ENCODE measurements at regions not wholly inside any gene's neighbourhood (a gene's known extent, or its start where the extent isn't known, plus 50 kb on each side); places are given as distances from the start of the nearest gene placed in this dataset.

DNA sequence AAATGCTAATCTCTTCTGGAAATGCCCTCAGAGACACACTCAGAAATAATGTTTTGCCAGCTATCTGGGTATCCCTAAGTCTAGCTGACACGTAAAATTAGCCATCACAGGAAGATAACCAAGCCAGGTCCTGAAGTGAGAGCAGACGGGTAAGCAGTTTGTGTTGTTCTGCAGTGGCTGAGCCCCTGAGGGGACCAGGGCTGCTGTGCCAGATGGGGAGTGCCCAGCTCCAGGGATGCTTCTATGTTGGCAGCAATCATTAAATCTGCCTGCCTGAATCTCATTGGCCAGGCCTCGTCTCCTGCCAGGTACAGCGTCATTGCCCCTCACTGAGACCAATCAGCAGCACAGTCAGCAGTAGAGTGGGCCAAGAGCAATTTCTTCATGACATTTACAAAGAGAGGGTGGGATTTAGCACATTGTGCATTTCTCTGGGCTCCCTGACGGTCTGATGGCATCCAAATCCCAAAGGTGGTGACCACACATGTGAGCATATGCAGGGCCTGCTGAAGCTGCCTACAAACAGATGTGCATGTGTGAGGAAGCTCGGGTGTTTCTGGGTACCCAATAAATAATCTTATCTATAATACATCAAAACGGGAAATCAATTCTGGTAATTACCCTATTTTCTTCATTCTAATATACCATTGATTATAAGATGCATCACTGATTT is 58.7 kb upstream of the LRRN2 start:
- peaks cover 15% of the 10 kb centered on the region for H3K27me3 ChIP-seq (ENCODE audit: insufficient read depth, poor library complexity, severe bottlenecking)
- no peaks in the 10 kb centered on the region for H3K36me3 ChIP-seq (ENCODE audit: low read depth)
- ATAC-seq (ENCODE audit: low read depth): no peak
- no peak overlapping the region for H3K4me3 ChIP-seq (ENCODE audit: severe bottlenecking)
- no peak for DNase-seq (ENCODE audit: low spot score)
- TF ChIP-seq, protein P1, sequence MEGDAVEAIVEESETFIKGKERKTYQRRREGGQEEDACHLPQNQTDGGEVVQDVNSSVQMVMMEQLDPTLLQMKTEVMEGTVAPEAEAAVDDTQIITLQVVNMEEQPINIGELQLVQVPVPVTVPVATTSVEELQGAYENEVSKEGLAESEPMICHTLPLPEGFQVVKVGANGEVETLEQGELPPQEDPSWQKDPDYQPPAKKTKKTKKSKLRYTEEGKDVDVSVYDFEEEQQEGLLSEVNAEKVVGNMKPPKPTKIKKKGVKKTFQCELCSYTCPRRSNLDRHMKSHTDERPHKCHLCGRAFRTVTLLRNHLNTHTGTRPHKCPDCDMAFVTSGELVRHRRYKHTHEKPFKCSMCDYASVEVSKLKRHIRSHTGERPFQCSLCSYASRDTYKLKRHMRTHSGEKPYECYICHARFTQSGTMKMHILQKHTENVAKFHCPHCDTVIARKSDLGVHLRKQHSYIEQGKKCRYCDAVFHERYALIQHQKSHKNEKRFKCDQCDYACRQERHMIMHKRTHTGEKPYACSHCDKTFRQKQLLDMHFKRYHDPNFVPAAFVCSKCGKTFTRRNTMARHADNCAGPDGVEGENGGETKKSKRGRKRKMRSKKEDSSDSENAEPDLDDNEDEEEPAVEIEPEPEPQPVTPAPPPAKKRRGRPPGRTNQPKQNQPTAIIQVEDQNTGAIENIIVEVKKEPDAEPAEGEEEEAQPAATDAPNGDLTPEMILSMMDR (IDR thresholded peaks at IDR 0.05; ENCODE audit: poor library complexity, severe bottlenecking): no peak
- H3K9me3 ChIP-seq (ENCODE audit: severe bottlenecking): peaks cover 3% of the 10 kb centered on the region
- no peaks in the 10 kb centered on the region for H3K4me1 ChIP-seq (ENCODE audit: insufficient read depth, poor library complexity, severe bottlenecking)
- H3K27ac ChIP-seq (ENCODE audit: poor library complexity, severe bottlenecking): no peak overlapping the region

DNA sequence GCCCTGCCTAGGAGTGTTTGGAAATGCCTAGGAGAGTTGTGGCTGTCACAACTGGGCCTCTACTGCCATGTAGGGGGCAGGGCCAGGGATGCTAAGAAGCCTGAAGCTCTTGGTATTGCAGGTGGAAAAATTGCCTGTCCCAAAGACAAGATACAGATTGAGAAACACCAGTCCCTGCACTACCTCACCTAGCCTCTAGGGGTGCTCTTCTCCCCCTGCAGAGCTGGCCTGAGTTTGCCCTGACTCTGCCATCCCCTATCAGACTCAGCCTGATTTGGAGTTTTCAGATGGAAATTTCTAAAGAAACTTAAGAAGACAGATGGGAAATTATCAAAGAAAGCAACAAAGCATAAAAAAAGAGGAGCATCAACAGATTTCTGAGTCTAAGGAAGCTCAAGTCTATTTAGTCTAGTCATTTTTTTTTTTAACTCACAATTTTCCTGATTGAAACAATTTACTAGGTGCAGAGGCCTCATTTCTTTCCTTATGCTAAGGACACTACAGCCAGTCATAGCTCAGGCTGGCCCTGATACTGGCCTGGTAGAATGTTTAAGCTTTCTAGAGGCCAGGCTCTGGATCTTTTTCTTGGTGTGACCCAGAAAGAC is 61.4 kb upstream of the LRRN2 start:
- Histone ChIP-seq H3K4me1 (ENCODE audit: insufficient read depth, poor library complexity, severe bottlenecking) (no peaks in the 10 kb centered on the region), H3K9me3 (ENCODE audit: severe bottlenecking) (no peaks in the 10 kb centered on the region), H3K36me3 (ENCODE audit: low read depth) (no peaks in the 10 kb centered on the region), H3K27me3 (ENCODE audit: insufficient read depth, poor library complexity, severe bottlenecking) (peaks cover 2% of the 10 kb centered on the region), H3K27ac (ENCODE audit: poor library complexity, severe bottlenecking) (no peak overlapping the region), H3K4me3 (ENCODE audit: severe bottlenecking) (no peak overlapping the region)
- TF ChIP-seq, protein P1 (IDR thresholded peaks at IDR 0.05; ENCODE audit: poor library complexity, severe bottlenecking): peak; percentile 83
- ATAC-seq (ENCODE audit: low read depth): peak; percentile 44; the same call in 1 of the 3 replicates
- no peak for DNase-seq (ENCODE audit: low spot score)

DNA sequence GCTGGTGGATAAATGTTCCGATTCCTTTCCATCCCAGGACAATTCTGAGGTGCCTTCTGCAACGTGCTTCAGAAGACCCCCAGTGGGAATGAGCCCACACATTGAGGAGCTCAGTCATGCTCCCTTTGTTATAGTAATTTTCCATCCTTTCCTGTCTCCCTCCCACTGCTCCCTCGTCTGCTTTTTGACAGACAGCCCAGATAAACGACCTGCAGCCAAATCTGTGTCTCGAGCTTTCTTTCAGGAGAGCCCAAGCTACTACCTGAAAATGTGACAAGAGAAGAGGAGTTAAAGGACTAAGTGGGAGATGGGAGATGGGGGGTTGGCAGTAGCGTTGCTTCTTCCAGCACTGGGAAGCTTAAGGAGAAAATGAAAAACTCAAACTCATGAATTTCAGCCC is 65.9 kb upstream of the LRRN2 start:
- no peaks in the 10 kb centered on the region for H3K4me1 ChIP-seq (ENCODE audit: insufficient read depth, poor library complexity, severe bottlenecking)
- H3K36me3 ChIP-seq (ENCODE audit: low read depth): no peaks in the 10 kb centered on the region
- H3K9me3 ChIP-seq (ENCODE audit: severe bottlenecking): no peaks in the 10 kb centered on the region
- H3K27me3 ChIP-seq (ENCODE audit: insufficient read depth, poor library complexity, severe bottlenecking): no peaks in the 10 kb centered on the region
- TF ChIP-seq, protein P1 (IDR thresholded peaks at IDR 0.05; ENCODE audit: poor library complexity, severe bottlenecking): no peak
- no peak for ATAC-seq (ENCODE audit: low read depth)
- H3K27ac ChIP-seq (ENCODE audit: poor library complexity, severe bottlenecking): no peak overlapping the region
- no peak overlapping the region for H3K4me3 ChIP-seq (ENCODE audit: severe bottlenecking)
- no peak for DNase-seq (ENCODE audit: low spot score)

DNA sequence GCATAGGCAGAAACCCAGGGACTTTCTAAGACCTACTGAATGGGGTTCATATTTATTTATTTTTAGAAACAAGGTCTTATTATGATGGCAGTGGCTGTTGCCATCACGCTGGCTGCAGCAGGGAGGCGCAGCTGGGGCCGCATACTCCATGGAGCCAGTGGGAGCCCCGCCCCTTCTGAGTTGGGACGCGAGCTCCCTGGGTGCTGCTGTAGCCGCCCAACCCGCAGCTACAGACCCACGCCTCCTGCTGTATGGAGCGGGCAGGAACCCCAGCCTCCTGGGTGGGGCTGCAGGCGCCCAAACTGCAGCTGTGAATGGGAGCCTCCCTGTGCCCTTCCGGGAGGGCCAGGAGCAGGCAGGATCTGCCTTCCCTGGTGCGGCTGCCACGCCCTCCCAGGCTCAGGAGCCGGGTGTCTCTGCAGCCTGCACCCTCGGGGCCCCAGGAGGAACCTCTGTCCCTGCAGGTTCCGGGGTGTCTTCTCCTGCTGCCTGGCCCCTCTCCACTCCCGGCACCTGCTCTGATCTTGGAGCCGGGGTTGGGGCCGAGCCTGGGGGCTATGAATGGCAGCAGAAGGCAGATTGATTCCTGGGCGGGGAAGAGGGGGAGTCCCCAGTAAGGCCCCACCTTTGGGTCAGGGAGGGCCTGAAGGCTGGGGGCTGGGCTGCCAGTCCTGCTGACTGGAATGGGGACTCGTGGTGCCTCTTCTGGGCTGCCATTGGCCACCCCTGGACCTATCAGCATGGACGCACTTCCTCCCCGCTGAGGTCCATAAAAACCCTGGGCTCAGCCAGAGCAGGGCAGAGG is 66.5 kb upstream of the LRRN2 start:
- Histone ChIP-seq H3K4me3 (ENCODE audit: severe bottlenecking) (no peak overlapping the region), H3K27me3 (ENCODE audit: insufficient read depth, poor library complexity, severe bottlenecking) (no peaks in the 10 kb centered on the region), H3K36me3 (ENCODE audit: low read depth) (no peaks in the 10 kb centered on the region), H3K4me1 (ENCODE audit: insufficient read depth, poor library complexity, severe bottlenecking) (no peaks in the 10 kb centered on the region), H3K27ac (ENCODE audit: poor library complexity, severe bottlenecking) (no peak overlapping the region), H3K9me3 (ENCODE audit: severe bottlenecking) (no peaks in the 10 kb centered on the region)
- peak; percentile 58; the same call in 1 of the 3 replicates for ATAC-seq (ENCODE audit: low read depth)
- TF ChIP-seq, protein P1 (IDR thresholded peaks at IDR 0.05; ENCODE audit: poor library complexity, severe bottlenecking): no peak
- DNase-seq (ENCODE audit: low spot score): no peak

Data from RWPE2 (cell line).